Gastroesophageal sphincter (tissue), 3 donors: ENCODE measurements at regions not wholly inside any gene's neighbourhood (a gene's known extent, or its start where the extent isn't known, plus 50 kb on each side); places are given as distances from the start of the nearest gene placed in this dataset.

Experiments
- CTCF ChIP-seq, 4 experiments: fragments of 200-600 bp in 2 of 4; fragments of 450-650 bp in 2 of 4; sonication (generic) in 1 of 4; IDR thresholded peaks; one replicate each; pipeline ENCODE4 v1.5.1; 2017 to 2019; ENCODE audit warnings: antibody characterized with exemption in 4 of 4, mild to moderate bottlenecking in 2 of 4, moderate library complexity in 2 of 4
- POLR2A ChIP-seq, 2 donors: fragments of 450-650 bp; IDR thresholded peaks; one replicate each; pipeline ENCODE4 v1.6.1; 2017; ENCODE audit warnings: antibody characterized with exemption in 2 of 2, mild to moderate bottlenecking in 2 of 2, moderate library complexity in 1 of 2
- POLR2AphosphoS5 ChIP-seq: sonication (generic); formaldehyde crosslinking; IDR thresholded peaks from one replicate; pipeline ENCODE4 v1.6.1; 2017; ENCODE audit warnings: antibody characterized with exemption

- TF ChIP-seq POLR2A (IDR thresholded peaks at IDR 0.05) (no peak), POLR2AphosphoS5 (no peak), CTCF (IDR thresholded peaks at IDR 0.05) (no peak)
These were observed 77.1 kb upstream of the SCIN start for GRCh38 chr7:12493407-12493806.
